ENCODE measurements at regions not wholly inside any gene's neighbourhood (a gene's known extent, or its start where the extent isn't known, plus 50 kb on each side); places are given as distances from the start of the nearest gene placed in this dataset.
"Not testable (repeated sequence)": the region's sequence is repeated elsewhere in the genome, so short reads cannot be mapped to it uniquely, and the experiment has no call there.

GRCh38 chr4:138338840-138339239 lies 96.7 kb upstream of the SLC7A11 start:
- no TSS peak for BruUV-seq (replicated peaks)

GRCh38 chr4:138338222-138338621 lies 96.1 kb upstream of the SLC7A11 start:
- H3K27me3 ChIP-seq (ENCODE audit: control insufficient read depth in 2 of 2, insufficient read depth in 2 of 2, low read length in 2 of 2); dilution Hi-C loops (cut with MboI; ENCODE audit: extremely low pct_ligation_motif_present, low sequenced_read_pairs); DNase-seq (ENCODE audit: low read depth, low spot score); CTCF ChIA-PET; H3K9ac ChIP-seq (replicated peaks; ENCODE audit: extremely low read depth, insufficient read depth, low read length); H3K9me3 ChIP-seq (replicated peaks; ENCODE audit: control insufficient read depth, insufficient read depth, low read length); intact Hi-C loops (cut with micrococcal nuclease); H3K36me3 ChIP-seq (ENCODE audit: control insufficient read depth in 2 of 2, extremely low read depth in 1 of 2, insufficient read depth in 2 of 2, low read length in 2 of 2); BruUV-seq (replicated peaks); H3K79me2 ChIP-seq (ENCODE audit: control insufficient read depth, insufficient read depth, low read length); H2AFZ ChIP-seq (ENCODE audit: low read depth, low read length); H3K9me1 ChIP-seq (replicated peaks; ENCODE audit: control insufficient read depth, extremely low read depth, insufficient read depth, low read length); FAIRE-seq; H3K4me2 ChIP-seq (ENCODE audit: insufficient read depth, low read length); POLR2A ChIA-PET; H3K27ac ChIP-seq (ENCODE audit: insufficient read depth, low read depth, low read length); H3K4me1 ChIP-seq (ENCODE audit: control insufficient read depth, extremely low read depth, insufficient read depth, low read length); H4K20me1 ChIP-seq (replicated peaks; ENCODE audit: control insufficient read depth, extremely low read depth, insufficient read depth, low read length); H3K4me3 ChIP-seq (replicated peaks in 1 of 3; ENCODE audit: insufficient read depth in 1 of 3, low read depth in 1 of 3, low read length in 3 of 3): not testable (repeated sequence)

More at GRCh38 chr4:138338840-138339239, 96.7 kb upstream of the SLC7A11 start:
- Histone ChIP-seq H3K4me2 (ENCODE audit: insufficient read depth, low read length) (no peak overlapping the region), H3K9ac (replicated peaks; ENCODE audit: extremely low read depth, insufficient read depth, low read length) (no peak overlapping the region), H3K9me1 (replicated peaks; ENCODE audit: control insufficient read depth, extremely low read depth, insufficient read depth, low read length) (no peaks in the 10 kb centered on the region), H3K27me3 (ENCODE audit: control insufficient read depth in 2 of 2, insufficient read depth in 2 of 2, low read length in 2 of 2) (no peaks in the 10 kb centered on the region), H3K79me2 (ENCODE audit: control insufficient read depth, insufficient read depth, low read length) (no peaks in the 10 kb centered on the region), H3K4me1 (ENCODE audit: control insufficient read depth, extremely low read depth, insufficient read depth, low read length) (no peaks in the 10 kb centered on the region), H3K4me3 (replicated peaks in 1 of 3; ENCODE audit: insufficient read depth in 1 of 3, low read depth in 1 of 3, low read length in 3 of 3) (no peak overlapping the region), H3K36me3 (ENCODE audit: control insufficient read depth in 2 of 2, extremely low read depth in 1 of 2, insufficient read depth in 2 of 2, low read length in 2 of 2) (no peaks in the 10 kb centered on the region), H4K20me1 (replicated peaks; ENCODE audit: control insufficient read depth, extremely low read depth, insufficient read depth, low read length) (no peaks in the 10 kb centered on the region), H3K9me3 (replicated peaks; ENCODE audit: control insufficient read depth, insufficient read depth, low read length) (no peaks in the 10 kb centered on the region), H2AFZ (ENCODE audit: low read depth, low read length) (no peak overlapping the region), H3K27ac (ENCODE audit: insufficient read depth, low read depth, low read length) (no peak overlapping the region)
- DNase-seq (ENCODE audit: low read depth, low spot score) (no peak), FAIRE-seq (no peak)
- CTCF ChIA-PET = no interaction called here
- intact Hi-C loops (cut with micrococcal nuclease) (no loop called here), dilution Hi-C loops (cut with MboI; ENCODE audit: extremely low pct_ligation_motif_present, low sequenced_read_pairs) (no loop called here)
- TF ChIP-seq JUN (IDR thresholded peaks at IDR 0.05; ENCODE audit: borderline replicate concordance, insufficient read depth, insufficient read length, low read depth) (no peak), POLR2AphosphoS5 (IDR thresholded peaks at IDR 0.05; ENCODE audit: insufficient read depth, low read depth, low read length) (no peak)
- POLR2A ChIA-PET = no interaction called here
